ENCODE measurements at regions not wholly inside any gene's neighbourhood (a gene's known extent, or its start where the extent isn't known, plus 50 kb on each side); places are given as distances from the start of the nearest gene placed in this dataset.

DNA sequence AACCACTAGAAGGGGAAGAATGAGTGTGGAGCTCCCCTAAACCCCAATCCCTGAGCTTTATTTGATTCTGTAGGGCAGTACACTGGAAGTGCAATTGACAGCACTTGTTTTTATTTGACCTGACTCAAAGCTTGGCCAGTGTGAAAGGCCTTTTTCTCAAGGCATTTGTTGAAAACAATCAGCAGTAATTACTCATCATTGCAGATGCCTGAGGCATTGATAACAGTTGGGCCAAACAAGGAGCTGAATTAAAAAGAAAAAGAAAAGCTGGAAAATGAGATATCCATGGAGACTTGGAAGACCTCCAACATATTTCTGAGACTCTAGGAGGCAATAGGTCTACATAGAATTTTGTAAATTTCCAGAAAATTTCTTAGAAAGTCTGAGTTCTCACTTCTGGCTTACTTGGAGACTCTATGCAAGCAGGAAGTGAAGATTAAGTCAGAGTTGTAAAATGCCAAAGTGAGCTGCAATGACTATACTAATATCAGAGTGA lies 200.8 kb upstream of the KCNJ16 start:
- TF ChIP-seq, protein P1, sequence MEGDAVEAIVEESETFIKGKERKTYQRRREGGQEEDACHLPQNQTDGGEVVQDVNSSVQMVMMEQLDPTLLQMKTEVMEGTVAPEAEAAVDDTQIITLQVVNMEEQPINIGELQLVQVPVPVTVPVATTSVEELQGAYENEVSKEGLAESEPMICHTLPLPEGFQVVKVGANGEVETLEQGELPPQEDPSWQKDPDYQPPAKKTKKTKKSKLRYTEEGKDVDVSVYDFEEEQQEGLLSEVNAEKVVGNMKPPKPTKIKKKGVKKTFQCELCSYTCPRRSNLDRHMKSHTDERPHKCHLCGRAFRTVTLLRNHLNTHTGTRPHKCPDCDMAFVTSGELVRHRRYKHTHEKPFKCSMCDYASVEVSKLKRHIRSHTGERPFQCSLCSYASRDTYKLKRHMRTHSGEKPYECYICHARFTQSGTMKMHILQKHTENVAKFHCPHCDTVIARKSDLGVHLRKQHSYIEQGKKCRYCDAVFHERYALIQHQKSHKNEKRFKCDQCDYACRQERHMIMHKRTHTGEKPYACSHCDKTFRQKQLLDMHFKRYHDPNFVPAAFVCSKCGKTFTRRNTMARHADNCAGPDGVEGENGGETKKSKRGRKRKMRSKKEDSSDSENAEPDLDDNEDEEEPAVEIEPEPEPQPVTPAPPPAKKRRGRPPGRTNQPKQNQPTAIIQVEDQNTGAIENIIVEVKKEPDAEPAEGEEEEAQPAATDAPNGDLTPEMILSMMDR (conservative IDR thresholded peaks at IDR 0.05; ENCODE audit: low read depth, low read length): no peak
- peak; percentile 58 for DNase-seq (ENCODE audit: low read depth)
- H3K4me3 ChIP-seq (ENCODE audit: low read length): no peak overlapping the region

DNA sequence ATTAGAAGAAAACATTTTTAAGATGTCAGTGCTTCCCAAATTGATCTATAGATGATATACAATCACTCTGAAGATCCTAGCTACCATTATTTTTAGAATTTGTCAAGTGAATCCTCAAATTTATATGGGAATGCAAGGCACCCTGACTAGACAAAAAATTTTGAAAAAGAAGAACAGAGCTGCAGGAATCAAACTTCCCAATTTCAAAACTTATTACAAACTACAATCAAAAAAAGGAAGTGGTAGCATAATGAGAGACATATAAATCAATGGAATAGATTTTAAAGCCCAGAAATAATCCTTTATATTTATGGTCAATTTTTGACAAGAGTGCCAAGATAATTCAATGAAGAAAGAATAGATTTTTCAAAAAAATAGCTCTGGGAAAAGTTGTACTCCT lies 198.3 kb upstream of the KCNJ16 start:
- DNase-seq (ENCODE audit: low read depth): no peak
- TF ChIP-seq, protein P1 (conservative IDR thresholded peaks at IDR 0.05; ENCODE audit: low read depth, low read length): no peak
- H3K4me3 ChIP-seq (ENCODE audit: low read length): no peak overlapping the region

DNA sequence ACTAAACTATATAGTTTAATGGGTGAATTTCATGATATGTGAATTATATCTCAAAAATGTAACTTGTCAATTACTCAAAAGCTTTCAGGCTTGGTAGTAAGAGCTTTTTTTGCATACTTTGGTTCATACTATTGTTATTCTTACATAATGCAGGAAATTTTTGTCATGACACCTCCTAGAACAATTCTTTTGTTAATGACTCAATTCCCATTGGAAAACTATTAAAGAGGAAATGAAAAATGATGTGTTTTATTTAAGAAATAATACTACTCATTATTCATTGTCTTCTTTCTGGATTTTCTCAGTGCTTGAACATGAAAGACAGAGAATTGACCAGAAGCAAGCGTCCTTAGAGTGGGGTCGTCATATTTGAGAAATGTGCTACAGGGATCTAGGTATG lies 196.4 kb upstream of the KCNJ16 start:
- no peak for DNase-seq (ENCODE audit: low read depth)
- H3K4me3 ChIP-seq (ENCODE audit: low read length): no peak overlapping the region
- TF ChIP-seq, protein P1 (conservative IDR thresholded peaks at IDR 0.05; ENCODE audit: low read depth, low read length): no peak

DNA sequence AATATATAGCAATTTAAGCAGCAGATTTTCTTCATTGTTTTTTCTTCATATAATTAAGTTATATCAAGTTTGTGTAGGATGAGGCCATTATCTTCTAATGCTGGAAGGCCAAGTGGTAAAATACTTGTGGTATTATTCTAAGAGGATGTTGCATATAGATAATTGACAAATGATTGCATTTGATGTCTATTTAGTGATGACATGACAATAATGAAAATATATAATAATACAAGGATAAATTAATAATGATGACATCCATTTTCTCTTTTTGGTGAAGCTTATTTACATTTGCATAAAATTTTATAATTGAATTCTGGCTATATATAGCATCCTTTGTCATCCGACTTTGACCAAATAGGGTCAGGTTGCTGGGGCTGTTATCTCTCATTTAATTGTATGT lies 195.4 kb upstream of the KCNJ16 start:
- no peak for DNase-seq (ENCODE audit: low read depth)
- TF ChIP-seq, protein P1 (conservative IDR thresholded peaks at IDR 0.05; ENCODE audit: low read depth, low read length): no peak
- H3K4me3 ChIP-seq (ENCODE audit: low read length): no peak overlapping the region

DNA sequence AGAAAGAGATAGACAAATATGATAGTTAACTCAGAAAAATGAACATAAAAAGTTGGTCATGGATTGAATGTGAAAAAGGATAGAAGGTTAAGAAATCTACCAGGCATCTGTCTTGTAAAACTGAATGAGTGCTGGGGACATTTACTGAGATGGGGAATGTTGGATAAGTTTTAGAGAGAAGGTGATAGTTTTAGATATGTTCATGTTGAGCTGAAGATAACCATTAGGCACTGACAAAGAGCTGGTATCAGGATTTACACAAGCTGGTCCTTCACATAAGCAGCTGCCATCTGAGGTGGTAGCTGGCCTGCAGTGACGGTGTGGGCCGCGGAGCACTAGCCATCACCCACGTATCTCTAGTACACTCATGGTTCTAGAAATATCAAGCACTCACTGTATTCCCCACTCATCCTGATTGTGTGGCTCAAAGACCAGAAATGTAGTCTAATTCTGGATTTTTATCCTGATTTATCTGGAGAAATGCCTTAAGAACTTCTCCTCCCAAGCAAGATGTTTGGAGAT lies 194.4 kb upstream of the KCNJ16 start:
- TF ChIP-seq, protein P1 (conservative IDR thresholded peaks at IDR 0.05; ENCODE audit: low read depth, low read length): no peak
- DNase-seq (ENCODE audit: low read depth): no peak
- H3K4me3 ChIP-seq (ENCODE audit: low read length): no peak overlapping the region

DNA sequence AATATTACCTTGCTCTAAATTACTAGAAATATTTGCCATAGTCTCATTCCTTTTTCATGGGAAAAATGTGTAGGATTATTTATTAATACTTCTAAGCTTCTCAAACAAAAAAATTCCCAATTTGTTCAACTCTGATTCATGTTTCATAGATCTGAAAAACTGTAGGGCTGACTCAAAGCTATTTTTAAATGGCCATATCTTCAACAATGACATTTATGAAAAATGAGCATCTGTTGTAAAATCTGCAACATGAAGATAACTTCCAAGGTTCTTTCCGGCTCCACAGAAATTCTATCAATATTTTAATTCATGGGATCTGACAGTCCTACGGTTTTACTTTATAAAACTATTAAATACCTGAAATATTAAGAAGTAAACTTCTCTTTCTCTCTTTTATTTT lies 192.7 kb upstream of the KCNJ16 start:
- TF ChIP-seq, protein P1 (conservative IDR thresholded peaks at IDR 0.05; ENCODE audit: low read depth, low read length): no peak
- DNase-seq (ENCODE audit: low read depth): no peak
- H3K4me3 ChIP-seq (ENCODE audit: low read length): no peak overlapping the region

DNA sequence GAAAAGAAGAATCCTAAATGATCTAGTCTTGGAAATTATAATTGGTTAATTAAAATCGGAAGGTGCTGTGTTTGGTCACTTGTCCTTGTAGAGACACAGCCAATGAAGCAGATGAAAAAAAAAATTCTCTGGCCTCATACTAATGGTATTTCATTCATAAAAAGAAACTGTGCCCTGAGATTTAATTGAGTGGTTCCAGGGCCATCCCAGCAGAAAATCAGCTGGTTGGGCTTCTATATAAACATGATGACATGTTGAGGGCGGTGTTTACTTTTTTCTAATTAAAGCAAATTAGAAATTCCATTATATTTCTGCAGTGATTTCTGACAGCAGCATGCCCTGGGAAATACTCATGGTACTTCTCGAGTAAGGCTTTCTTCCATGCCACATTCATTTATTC lies 191.9 kb upstream of the KCNJ16 start:
- no peak overlapping the region for H3K4me3 ChIP-seq (ENCODE audit: low read length)
- DNase-seq (ENCODE audit: low read depth): no peak
- TF ChIP-seq, protein P1 (conservative IDR thresholded peaks at IDR 0.05; ENCODE audit: low read depth, low read length): no peak

Measured in retinal pigment epithelial cell (primary cell).